ENCODE measurements at regions not wholly inside any gene's neighbourhood (a gene's known extent, or its start where the extent isn't known, plus 50 kb on each side); places are given as distances from the start of the nearest gene placed in this dataset.
"Not testable (repeated sequence)": the region's sequence is repeated elsewhere in the genome, so short reads cannot be mapped to it uniquely, and the experiment has no call there.

- H3K27ac ChIP-seq (ENCODE audit: low read length); H3K9me2 ChIP-seq (ENCODE audit: insufficient read depth, low read length); H3K4me3 ChIP-seq (ENCODE audit: low read length); H3F3A ChIP-seq (ENCODE audit: insufficient read depth, low read length, poor library complexity, severe bottlenecking); H3K4me2 ChIP-seq (ENCODE audit: low read length); H3K27me3 ChIP-seq (ENCODE audit: insufficient read depth, low read depth, low read length); H4K20me1 ChIP-seq (ENCODE audit: insufficient read depth); H3K36me3 ChIP-seq (ENCODE audit: insufficient read depth, low read length); H2AFZ ChIP-seq (ENCODE audit: low read depth, low read length); H3K9me3 ChIP-seq (ENCODE audit: low read length); H3K9ac ChIP-seq (ENCODE audit: low read length); H3K79me2 ChIP-seq (replicated peaks; ENCODE audit: insufficient read depth, low read length): not testable (repeated sequence)
These were observed 1625.3 kb upstream of the GOT2 start for GRCh38 chr16:60359412-60359811.

GRCh38 chr16:60357876-60358522, 1623.9 kb upstream of the GOT2 start:
- not testable (repeated sequence) for H3K27ac ChIP-seq (ENCODE audit: low read length); H3K4me2 ChIP-seq (ENCODE audit: low read length); H4K20me1 ChIP-seq (ENCODE audit: insufficient read depth); H2AFZ ChIP-seq (ENCODE audit: low read depth, low read length); H3K27me3 ChIP-seq (ENCODE audit: insufficient read depth, low read depth, low read length); H3K9me3 ChIP-seq (ENCODE audit: low read length); H3K9ac ChIP-seq (ENCODE audit: low read length); H3K36me3 ChIP-seq (ENCODE audit: insufficient read depth, low read length); H3K4me3 ChIP-seq (ENCODE audit: low read length); H3F3A ChIP-seq (ENCODE audit: insufficient read depth, low read length, poor library complexity, severe bottlenecking); H3K9me2 ChIP-seq (ENCODE audit: insufficient read depth, low read length); H3K79me2 ChIP-seq (replicated peaks; ENCODE audit: insufficient read depth, low read length)

GRCh38 chr16:60346256-60346655, 1612.1 kb upstream of the GOT2 start:
- Histone ChIP-seq H3K27me3 (ENCODE audit: insufficient read depth, low read depth, low read length) (no peaks in the 10 kb centered on the region), H3K36me3 (ENCODE audit: insufficient read depth, low read length) (no peaks in the 10 kb centered on the region), H3K9me3 (ENCODE audit: low read length) (no peaks in the 10 kb centered on the region), H3K4me2 (ENCODE audit: low read length) (no peak overlapping the region), H3K9ac (ENCODE audit: low read length) (no peak overlapping the region), H3K4me3 (ENCODE audit: low read length) (no peak overlapping the region), H2AFZ (ENCODE audit: low read depth, low read length) (no peak overlapping the region), H3K27ac (ENCODE audit: low read length) (no peak overlapping the region), H3F3A (ENCODE audit: insufficient read depth, low read length, poor library complexity, severe bottlenecking) (no peaks in the 10 kb centered on the region), H3K79me2 (replicated peaks; ENCODE audit: insufficient read depth, low read length) (no peaks in the 10 kb centered on the region), H3K9me2 (ENCODE audit: insufficient read depth, low read length) (no peaks in the 10 kb centered on the region), H4K20me1 (ENCODE audit: insufficient read depth) (no peaks in the 10 kb centered on the region)
- TF ChIP-seq RAD21 (conservative IDR thresholded peaks at IDR 0.05) (no peak), POLR2AphosphoS5 (IDR thresholded peaks at IDR 0.05) (no peak), EP300 (conservative IDR thresholded peaks at IDR 0.05; ENCODE audit: poor library complexity, severe bottlenecking) (no peak), TAF1 (IDR thresholded peaks at IDR 0.05; ENCODE audit: low read depth) (no peak), EZH2 (IDR thresholded peaks at IDR 0.05; ENCODE audit: borderline replicate concordance, insufficient read depth, low read length, poor library complexity, severe bottlenecking) (no peak), CTCF (IDR thresholded peaks at IDR 0.05; ENCODE audit: poor library complexity, severe bottlenecking) (no peak), MXI1 (conservative IDR thresholded peaks at IDR 0.05; ENCODE audit: poor library complexity, severe bottlenecking) (no peak), SMC3 (conservative IDR thresholded peaks at IDR 0.05; ENCODE audit: poor library complexity) (no peak), REST (IDR thresholded peaks at IDR 0.05; ENCODE audit: borderline replicate concordance) (no peak)

Data from neural cell (in vitro differentiated cells).